Jurkat, Clone E6-1 (cell line): ENCODE measurements at regions not wholly inside any gene's neighbourhood (a gene's known extent, or its start where the extent isn't known, plus 50 kb on each side); places are given as distances from the start of the nearest gene placed in this dataset.
"Not testable (repeated sequence)": the region's sequence is repeated elsewhere in the genome, so short reads cannot be mapped to it uniquely, and the experiment has no call there.

Source experiments
- DNase-seq: peaks from one replicate; pipeline ENCODE4 v3.0.0-alpha.2; 2011; ENCODE audit warnings: low read depth, low spot score
- H3K4me3 ChIP-seq: 2 replicates; pipeline ENCODE4 v1.5.1; 2011; ENCODE audit warnings: mild to moderate bottlenecking, low read length, control low read depth, moderate library complexity

DNA sequence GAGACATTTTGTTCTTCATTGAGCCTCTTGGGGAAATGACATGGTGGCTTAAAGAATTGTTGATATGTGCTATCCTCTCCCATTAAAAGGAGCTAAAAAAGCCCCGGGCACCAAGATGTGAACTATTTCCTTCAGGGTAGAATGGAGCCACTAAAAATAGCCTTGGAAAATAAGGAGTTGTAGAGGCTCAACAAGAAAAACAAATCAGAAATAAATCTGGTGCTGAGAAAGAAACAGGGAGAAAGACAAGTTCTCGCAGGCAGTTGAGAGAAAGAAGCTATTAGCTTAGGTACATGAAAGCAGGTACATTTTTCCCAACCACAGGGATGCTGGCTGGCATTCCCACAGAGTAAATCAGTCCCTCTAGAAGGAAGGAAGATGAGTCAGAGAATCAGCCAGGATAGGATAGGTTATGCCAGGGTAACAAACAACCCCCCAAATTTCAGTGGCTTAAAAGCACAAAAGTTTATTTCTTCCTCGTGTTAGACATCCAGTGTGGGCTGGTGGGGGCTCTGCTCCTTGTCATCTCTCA lies 134.6 kb upstream of the ADRA1B start:
- no peak for DNase-seq

DNA sequence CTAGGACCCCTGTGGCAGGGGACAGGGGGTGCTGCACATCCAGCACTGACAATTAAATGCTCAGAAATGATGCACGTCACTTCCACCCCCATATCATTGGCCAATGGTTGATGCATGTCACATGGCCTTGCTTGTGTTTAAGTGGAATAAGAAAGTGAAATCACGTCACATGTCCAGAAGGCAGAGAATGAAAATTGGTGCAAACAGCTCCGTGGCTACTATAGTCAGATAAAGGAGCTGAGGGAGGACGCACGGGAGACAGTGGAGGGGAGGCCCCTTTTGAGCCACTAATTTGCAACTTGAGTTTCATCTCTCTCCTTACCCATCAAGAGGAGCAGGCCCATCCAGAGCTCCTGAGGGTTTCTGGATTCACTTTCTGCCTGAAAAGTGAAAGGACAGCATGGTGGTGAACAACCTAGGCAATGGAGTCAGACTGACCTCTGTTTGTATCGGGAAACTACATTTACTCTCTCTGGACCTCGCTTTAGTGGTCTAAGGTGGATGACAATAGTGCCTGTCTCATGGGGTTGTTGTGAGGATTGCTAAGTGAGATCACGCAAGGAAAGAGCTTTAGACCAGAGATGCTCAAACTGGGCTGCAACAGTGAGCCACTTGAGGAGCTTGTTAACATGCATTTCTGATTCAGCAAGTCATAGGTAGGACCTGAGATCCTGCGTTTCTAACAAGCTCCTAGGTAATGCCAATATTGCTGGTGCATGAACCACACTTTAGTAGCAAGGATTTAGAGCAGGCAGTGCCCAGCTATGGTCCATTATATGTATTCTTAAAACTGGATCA lies 133.9 kb upstream of the ADRA1B start:
- no peak overlapping the region for H3K4me3 ChIP-seq

More for the DNA sequence above, 134.6 kb upstream of the ADRA1B start:
- H3K4me3 ChIP-seq, result no peak overlapping the region

DNA sequence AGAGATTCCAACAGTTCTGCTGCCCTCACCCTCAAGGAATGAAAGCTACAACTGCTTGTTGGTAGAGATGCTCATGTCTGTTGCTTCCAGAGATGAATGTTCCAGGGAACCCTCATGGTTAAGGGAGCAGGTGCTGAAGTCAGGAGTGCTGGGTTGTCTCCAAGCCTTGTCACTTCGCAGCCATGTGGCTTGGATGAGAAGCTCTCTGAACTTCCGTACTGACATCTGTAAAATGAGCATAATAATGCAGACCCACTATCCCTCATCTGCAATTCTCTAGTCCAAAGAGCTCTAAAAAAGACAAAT lies 133.3 kb upstream of the ADRA1B start:
- no peak for DNase-seq
- no peak overlapping the region for H3K4me3 ChIP-seq

More for the DNA sequence above, 133.9 kb upstream of the ADRA1B start:
- no peak for DNase-seq

DNA sequence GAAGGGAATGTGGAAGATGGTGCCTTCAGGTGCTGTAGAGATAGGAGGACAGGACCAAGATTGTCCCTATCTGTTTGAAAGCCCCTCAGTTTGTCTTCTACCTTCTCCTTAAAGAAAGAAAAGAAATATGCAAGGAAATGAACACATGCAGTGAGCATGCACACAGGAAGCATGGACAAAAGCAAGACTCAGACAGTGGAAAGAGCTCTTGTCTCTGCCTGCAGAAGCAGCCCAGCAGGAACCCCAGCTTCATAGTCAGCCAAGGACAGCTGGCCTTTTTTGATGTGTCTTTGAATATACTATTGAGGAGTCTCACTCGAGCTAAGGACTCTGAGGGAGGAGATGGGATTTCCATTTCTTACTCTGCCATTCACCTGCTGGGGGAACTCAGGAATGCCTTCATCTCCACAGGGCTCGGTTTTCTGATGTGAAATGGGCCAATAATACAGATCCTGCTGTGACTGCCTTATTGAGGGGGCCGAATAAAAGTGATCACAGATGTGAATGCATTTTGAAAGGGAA lies 132.5 kb upstream of the ADRA1B start:
- H3K4me3 ChIP-seq, result no peak overlapping the region

DNA sequence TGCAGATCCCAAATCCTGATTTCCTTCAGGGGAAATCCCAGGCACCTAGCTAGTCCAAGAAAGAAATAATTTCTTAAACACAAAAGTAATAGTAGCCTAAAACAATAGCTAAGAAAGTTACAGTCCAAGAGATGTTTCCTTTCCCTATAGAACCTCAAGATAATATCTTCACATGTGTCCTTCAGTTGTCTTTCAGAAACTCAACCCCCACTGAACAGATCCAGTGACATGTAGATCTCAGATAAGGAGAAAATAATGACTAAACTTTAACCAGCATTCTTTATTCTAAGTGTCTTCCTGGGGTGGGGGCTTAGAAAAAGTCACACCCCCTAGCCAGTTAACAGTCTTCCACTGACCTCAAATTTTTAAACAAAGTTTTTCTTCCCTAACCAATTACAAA lies 131.3 kb upstream of the ADRA1B start:
- no peak for DNase-seq
- no peak overlapping the region for H3K4me3 ChIP-seq

More for the DNA sequence above, 132.5 kb upstream of the ADRA1B start:
- DNase-seq, result no peak

DNA sequence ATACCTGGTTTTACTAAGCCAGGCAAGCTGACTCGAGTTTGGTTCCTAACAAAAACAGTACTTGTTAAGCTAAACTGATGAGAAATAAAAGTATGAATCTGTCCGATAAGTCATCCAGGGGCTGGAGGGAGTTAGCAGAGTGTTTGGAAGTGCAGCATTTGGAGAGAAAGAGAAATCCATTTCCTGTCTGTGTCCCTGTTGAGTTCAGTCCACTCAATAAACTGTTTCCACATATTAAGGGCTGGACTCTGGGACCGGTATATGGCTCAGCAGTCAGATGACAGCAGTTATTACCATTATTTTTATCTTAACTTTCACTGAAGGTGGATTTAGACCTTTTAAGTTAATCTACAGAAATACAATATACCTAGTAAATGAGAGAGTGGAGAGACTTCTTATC lies 130.6 kb upstream of the ADRA1B start:
- no peak overlapping the region for H3K4me3 ChIP-seq
- DNase-seq, result no peak

DNA sequence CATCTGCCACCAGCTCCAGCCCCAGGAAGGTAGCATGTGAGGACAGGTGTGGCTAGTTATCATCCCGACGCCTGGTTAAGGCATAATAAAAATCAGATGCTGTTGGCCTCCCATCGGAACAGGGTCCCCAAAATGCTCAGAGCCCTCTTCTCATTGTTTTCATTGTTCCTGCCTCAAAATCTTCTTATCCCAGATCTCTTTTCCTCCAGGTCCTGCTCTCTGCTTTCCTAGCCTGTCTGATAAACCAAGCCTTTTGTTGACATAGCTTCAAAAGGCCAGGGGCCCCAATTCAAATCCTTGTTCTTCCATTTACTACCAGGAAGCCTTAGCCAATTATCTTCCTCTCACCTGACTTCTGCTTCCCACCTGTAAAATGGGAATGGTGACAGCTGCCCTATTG lies 130.1 kb upstream of the ADRA1B start:
- H3K4me3 ChIP-seq, result no peak overlapping the region
- no peak for DNase-seq

DNA sequence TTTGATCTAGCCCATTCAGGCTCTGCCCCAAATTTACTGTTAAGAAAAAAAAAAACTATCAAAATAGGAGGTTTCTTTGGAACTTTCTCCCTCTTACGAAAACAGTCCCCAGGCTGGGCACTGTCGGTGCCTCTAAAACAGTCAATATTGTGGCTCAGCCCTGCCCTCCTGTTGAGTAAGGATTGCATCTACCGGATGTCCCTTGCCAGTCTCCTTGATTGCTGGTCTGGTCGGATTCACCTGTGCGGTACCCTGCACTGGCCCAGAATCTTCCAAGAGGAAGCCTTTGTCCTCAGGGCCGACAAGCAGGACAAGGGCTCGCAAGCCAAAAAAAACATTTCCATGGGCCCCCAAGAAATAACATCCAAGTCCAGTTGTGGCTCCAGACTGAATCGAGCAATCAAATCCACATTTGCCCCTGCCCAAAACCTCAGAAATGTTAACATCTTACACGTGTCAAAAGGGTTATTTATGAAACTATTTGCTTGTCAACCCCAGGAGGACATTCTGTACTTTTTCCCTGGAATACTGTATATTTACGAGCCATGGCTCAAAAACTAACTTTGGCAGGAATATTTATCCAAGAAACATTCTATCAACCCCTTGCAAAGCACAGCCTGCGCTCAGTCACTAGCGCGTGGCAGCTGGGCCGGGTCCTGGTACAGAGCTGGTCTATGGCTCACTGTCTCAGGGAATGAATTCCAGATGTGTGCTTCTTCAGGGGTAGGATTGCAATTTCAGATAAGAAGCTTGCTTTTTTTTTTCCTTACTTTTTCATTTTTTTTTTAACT lies 129.2 kb upstream of the ADRA1B start:
- H3K4me3 ChIP-seq, result no peak overlapping the region
- DNase-seq, result no peak

DNA sequence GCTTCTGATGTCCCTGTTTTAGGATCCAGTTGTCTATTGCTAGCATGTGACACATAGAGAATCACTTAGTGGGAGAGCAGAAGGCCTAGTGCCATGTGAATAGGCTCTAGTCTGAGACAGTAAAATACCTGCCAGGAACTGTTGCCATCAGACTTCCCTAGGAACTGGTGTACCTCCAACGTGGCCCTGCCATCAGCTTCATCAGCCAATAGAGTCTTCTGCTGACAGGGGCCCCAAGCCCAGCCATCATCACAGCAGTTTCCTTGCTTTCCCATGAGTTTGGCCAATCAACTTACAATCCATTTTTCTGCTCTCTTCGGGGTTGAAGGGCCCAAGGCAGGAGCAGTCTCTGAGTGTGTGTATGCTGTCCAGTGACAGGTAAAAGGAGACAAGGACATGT lies 128.4 kb upstream of the ADRA1B start:
- H3K4me3 ChIP-seq, result no peak overlapping the region
- no peak for DNase-seq

DNA sequence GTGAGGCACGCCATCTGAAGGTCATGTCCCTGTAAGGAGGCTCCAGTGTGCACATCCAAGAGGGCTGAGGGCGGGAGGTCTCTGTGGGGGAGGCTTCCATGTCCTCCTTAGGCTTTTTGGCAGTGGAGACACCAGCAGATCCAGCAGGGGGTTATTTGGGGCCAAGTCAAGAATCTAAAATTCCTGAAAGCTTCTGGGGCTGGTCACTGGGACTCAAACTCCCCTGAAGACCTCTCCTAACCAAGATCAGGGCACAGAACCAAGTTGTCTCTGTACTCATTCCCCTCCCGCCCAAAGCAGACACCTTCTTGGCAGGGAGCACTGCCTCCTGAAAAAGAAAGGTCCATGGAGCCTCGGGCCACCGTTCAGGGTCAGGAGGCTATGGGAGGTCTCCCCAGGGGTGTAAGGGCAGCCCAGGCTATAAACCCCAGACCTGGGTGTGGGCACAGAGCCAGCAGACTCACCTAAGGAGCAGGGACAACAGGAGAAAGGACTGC lies 127.4 kb upstream of the ADRA1B start:
- H3K4me3 ChIP-seq, result no peak overlapping the region
- no peak for DNase-seq

DNA sequence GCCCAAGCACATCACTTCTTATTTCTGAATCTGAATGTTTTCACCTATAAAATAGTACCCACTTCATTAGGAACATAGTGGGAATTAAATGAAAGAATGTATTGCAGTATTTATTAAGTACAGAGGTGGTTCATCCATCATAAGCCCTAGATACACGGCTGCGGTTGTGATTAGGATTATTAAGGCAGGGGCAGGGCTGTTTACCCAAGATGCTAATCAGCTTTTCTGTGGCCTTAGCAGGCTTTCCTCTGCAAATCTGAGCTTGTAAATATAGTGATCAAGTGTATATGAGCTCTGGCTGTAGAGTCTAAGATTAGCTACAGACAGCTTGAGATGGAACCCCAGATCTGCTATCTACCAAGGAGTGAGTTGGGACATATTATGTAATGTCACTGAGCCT lies 124.1 kb upstream of the ADRA1B start:
- H3K4me3 ChIP-seq, result no peak overlapping the region
- DNase-seq, result no peak

DNA sequence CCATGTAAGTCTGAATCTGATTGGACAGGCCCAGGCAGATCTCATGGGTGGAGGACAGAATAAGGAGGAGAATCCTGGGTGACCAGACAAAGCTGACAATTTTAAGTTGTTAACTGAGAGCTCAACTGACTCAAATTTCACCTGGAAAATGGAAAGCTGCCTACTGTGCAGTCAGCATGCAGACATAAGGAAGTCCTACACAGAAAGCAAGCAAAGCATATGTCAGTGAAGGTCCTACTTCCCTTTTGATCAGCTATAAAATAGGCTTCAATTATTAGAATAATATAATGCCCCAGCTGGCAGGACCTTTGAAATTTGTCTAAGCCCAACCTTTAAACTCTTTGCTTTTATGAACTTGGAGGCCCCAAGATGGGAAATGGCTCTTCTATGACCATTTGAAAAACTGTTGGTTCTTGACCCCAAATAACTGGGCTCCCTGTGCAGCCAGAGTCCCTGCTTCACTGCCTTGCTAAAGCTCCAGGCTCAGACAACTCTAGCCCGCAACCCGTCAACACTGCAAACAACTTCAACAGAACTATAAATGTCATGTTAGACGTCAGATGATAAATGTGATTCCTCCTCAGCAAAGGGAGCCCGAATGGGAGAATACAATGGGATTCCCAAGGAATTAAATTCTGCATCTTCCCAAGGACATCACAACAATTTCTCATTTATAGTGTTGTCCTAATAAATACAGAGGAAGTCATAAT lies 118.9 kb upstream of the ADRA1B start:
- DNase-seq, result no peak
- H3K4me3 ChIP-seq, result no peak overlapping the region

DNA sequence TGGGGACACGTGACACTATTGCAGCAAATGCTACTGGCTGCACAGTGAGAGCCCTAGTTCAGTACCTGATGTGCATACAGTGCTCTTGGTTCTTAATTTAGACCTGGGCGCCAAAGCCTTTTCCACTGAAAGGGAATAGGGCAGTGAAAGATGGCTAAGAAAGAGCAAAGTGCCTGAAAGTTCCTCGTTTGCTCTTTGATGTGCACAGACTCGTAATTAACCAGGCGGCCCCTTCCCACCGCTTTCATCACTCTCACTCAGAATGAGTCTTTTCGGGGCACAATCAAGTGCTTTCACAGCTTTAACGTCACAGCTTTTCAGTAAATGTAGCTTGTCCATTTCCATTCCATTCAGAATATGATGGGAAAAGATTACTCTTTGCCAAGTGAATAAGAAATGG lies 116.6 kb upstream of the ADRA1B start:
- H3K4me3 ChIP-seq, result no peak overlapping the region
- no peak for DNase-seq

DNA sequence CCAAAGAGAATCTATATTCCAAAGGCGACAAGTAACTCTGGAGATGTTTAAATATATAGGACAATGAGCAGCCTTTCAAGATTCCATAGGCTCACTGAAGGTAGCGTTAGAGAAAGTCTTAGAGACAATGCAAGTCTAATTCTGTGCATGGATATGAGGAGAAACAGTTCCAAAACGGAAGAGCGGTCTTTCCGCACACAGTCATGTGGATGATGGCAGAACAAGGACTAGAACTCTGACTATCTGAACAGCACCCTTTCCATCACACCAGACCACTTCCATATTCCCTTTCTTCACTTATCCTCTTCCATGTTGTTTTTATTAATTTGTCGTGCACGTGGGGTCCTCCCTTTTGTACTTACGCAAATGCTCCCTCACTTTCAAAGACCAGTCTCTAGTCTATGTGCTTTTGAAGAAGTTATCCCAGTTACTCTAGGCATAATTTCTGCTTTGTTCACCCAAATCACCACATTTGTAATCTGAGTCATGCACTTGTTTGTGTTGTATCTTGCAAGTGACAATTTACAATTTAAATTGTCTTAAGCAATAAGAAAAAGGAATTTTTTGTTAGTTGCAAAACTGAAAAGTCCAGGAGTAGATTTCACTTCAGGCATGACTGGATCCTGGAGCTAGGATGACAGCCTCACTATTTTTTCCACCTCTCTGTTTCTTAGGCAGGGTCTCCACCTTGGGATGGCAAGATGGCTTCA lies 116.0 kb upstream of the ADRA1B start:
- DNase-seq, result no peak
- H3K4me3 ChIP-seq, result no peak overlapping the region

DNA sequence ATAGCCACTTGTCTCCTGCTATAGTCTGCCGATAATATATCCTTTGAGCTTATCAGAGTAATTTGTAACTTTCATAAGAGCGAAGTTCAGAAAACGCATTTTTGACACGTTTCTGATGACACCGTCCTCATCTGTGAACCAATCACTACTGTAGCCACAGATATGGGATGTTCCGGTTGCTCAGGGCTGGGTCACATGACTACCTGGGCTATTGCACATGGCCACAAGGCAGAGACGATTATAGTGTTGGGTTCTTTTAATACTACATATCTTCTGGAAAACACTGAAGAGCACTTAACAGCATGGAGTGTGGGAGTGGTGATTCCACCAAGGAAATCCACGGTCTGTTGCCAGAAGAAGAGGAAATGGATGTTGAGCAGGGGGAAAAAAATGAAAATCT lies 115.0 kb upstream of the ADRA1B start:
- no peak for DNase-seq
- no peak overlapping the region for H3K4me3 ChIP-seq

DNA sequence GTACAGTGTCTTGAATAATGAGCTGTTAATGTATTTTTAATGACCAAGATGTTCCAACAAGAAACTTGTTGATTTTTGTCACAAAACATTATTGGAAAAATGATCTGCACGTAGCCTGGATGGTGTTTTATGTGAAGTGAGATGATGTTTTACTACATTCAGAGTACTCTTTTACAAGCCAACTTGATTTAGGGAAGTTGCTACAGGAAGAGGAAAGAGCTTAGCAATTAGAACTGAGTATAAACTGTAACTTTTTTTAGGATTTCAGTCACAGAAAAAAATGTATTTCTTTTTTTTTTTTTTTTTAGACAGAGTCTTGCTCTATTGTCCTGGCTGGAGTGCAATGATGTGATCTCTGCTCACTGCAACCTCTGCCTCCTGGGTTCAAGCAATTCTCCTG lies 113.6 kb upstream of the ADRA1B start:
- H3K4me3 ChIP-seq, result no peak overlapping the region
- DNase-seq, result no peak

DNA sequence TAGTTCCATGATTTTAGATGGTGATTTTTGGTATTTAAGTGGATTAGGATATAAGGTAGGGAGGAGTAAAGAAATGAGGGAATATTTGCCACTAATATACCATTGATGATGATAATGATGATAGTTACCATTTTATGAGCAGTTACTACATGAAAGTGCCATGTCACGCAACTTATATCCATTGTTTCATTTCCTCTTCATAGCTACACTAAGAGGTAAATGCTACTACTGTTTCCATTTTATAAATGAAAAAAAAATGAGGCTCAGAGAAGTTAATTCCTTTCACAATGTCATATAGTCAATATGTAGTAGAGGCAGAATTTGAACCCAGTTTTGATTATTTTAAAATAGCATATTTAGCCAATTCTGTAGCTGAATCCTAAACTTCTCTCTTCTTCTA lies 112.2 kb upstream of the ADRA1B start:
- no peak for DNase-seq
- H3K4me3 ChIP-seq, result no peak overlapping the region

DNA sequence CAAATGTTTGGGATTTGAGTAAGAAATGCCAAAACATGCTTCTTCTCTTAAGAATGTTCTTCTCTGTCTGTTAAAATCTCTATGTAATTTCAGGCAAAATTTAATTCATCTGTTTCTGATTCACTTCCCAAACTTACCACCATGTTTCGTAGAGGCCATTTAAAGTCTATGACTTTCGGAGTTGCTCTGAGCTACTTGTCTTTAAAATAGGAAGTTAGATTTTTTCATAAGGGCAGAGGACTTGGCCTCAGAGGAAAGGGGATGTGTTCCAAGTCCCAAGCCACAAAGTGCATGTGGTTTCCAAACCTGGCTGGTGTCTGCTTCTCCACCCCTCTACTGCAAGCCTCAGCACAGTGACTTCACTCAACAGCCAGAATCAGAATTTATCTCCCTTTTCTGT lies 111.3 kb upstream of the ADRA1B start:
- H3K4me3 ChIP-seq, result no peak overlapping the region
- DNase-seq, result no peak

DNA sequence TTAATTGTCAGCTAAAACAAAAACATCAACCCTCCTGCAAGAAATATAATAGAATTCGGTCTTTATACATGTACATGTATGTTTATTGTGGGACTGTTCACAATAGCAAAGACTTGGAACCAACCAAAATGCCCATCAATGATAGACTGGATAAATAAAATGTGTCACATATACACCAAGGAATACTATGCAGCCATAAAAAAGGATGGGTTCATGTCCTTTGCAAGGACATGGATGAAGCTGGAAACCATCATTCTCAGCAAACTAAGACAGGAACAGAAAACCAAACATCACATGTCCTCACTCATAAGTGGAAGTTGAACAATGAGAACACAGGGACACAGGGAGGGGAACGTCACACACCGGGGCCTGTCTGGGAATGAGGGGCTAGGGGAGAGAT lies 109.1 kb upstream of the ADRA1B start:
- H3K4me3 ChIP-seq, DNase-seq: not testable (repeated sequence)
